Suppressor macrophage (primary cell): ENCODE measurements at regions not wholly inside any gene's neighbourhood (a gene's known extent, or its start where the extent isn't known, plus 50 kb on each side); places are given as distances from the start of the nearest gene placed in this dataset.

Experiments used
- DNase-seq, 4 experiments: peaks; one replicate each; pipeline ENCODE4 v3.0.0-alpha.2; 2020 to 2022

DNA sequence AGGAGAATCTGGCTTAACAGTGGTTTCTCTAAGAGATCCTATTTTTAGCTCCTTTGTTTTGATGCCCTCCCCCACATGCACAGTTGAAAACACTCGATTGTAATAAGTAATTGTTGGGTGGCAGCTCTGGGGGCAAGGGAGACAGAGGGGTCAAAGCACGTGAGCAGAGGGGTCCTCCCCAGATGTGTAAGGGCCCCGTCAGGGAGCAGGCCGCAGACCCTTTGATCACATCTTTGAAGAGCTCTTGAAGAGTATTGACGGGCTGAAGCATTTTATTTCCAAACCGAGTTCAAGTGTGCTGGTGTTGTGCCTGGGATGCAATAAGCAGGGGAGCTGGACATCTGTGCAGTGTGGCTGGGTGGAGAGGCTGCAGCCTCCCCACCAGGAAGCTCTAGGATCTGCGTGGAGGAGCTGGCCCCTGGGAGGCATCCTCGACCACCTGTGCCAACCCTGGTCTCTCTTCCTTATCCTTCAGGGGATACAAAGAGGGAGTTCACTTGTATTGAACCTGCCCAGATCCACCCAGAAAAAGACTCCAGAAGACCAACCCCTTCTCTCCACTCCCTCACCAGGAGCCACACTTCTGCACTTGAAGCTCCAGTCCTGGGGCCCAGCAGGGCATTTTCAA lies 473.0 kb upstream of the MGMT start:
- DNase-seq = no peak

DNA sequence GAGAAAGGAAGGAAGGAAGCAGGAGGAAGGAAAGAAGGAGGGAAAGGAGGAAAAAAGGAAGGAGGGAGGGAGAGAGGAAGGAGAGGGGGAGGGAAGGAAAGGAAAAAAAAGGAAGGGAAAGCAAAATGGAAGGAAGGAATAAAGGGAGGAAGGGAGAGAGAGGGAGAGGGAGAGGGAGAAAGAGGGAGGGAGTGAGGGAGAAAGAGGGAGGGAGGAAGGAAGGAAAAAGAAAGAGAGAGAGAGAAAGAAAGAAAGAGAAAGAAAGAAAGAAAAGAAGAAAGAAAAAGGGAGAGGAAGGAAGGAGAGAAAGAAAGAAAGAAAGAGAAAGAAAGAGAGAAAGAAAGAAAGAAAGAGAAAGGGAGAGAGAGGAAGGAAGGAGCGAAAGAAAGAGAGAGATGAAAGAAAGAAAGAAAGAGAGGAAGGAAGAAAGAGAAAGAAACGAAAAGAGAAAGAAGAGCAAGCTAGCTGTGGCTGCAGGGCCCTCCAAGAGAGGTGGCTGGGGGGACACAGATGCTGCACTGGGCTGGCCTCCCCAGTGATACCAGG lies 472.4 kb upstream of the MGMT start:
- DNase-seq = no peak

DNA sequence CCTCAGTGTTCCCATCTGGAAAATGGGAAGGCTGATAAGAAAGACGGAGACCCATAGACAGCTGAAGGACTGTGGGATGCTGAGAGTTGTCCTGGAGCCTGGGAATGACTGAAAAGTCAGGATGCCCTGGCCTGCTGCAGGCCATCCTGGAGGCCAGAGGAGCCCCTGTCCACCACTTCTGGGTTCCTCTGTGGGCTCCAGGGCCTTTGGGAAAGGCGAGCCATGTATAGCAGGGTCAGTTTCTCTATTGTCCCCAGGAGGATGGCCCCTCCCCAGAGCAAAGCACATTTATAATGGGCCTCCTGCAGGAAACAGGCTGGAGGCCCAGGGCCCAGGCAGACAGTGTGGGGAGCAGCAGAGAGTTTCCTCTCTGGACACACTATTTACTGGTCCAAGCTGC lies 471.4 kb upstream of the MGMT start:
- DNase-seq = no peak

DNA sequence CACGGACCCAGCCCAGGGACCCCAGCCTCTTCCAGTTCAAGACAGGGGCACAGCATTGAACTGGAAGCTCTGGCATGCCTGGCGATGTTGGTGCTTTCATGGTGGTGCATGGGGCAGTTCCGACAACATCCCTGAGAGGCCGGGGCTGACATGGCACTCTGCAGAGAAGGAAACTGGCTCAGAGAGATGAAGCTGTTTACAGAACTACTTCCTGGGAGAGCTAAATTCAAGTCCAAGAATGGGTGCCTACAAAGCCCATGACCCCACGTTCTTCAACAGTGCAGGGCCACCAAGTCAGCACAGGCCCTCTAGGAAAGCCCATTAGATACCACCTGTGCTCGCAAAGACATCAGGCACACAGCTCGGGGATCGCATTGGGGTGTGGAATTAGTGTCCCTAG lies 470.9 kb upstream of the MGMT start:
- DNase-seq = no peak

DNA sequence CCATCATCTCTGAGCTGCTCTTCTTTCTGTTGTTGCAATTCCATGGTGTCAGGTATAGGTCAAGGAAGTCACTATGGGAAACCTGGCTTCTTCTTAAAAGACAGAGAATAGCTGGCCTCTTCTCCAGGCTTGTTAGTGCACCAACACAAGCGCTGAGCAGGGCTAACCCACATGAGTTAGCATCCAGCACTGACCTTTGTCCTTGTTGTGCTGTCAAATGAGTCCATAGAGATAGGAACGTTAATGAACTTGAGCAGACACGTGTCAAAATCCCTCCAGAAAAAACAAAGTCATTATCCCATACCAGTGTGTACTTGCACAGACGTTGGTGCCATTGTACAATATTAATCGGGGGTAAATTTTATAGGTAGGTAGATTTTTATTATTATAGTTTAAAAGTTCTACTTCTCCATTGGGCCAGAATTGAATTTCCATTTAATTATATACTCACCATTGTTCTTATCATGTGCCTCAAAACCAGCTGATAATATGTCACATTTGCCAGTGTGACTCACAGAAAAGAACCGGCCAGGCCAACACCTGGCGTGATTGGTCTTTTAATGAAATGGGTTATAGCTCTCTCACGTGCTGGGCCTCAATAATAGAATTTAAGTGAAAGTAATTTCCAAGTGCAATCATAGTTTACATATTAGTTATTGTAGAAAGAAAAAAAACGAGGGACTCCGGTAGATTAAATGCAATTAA lies 468.8 kb upstream of the MGMT start:
- no peak for DNase-seq

DNA sequence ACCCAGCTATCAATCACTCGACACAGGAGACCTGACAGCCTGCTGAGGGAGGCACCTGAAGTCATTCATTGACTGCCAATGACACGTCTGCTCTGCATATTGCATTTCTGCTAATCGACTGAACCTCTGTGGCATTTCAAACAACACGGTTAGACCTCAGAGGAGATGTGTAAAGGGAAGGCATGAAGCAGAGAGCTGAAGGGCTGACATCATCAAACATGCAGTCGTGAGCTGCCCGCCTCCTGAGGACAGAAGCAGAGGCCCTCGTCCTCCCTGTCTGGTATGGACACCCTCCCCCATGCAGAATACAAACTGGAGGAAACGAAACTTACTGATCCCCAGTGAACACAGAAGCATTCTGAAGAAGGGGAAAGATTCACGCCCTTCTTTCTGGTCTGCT lies 462.6 kb upstream of the MGMT start:
- DNase-seq = no peak

DNA sequence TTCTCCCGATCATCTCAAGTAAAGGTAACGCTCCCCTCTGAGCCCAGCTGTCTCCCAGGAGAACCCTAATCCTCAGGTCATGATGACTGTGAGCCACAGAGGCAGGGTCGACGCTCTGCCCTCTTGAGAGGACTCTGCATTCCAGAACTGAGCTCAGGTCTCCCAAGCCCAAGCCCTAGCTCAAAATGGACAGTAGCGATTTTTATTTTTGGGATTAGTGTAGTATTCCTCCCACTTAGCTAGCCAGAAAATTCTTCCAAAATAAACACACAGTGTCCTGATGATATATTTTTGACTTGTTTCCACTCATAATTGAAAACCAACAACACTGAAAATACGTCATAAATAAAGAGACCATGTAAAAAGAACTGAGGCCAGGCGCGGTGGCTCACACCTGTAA lies 462.0 kb upstream of the MGMT start:
- DNase-seq = no peak

DNA sequence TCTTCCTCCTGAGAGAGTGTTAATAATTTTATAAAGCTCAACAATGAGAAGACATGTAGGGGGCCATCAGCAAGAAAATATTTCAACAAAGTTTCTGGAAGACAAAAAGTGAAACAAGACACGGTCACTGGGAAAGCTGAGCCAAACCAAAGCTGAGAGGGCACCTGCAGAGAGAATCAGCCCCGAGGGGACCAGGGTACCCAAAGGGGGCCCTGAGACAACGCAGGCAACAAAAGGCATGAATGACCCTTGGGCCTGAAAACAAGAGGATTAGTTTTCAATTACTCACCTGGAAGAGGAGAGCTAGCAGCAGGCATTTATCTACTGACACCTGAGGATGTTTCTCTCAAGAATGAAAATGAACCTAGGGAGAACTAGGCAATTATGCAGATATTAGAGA lies 461.2 kb upstream of the MGMT start:
- no peak for DNase-seq

DNA sequence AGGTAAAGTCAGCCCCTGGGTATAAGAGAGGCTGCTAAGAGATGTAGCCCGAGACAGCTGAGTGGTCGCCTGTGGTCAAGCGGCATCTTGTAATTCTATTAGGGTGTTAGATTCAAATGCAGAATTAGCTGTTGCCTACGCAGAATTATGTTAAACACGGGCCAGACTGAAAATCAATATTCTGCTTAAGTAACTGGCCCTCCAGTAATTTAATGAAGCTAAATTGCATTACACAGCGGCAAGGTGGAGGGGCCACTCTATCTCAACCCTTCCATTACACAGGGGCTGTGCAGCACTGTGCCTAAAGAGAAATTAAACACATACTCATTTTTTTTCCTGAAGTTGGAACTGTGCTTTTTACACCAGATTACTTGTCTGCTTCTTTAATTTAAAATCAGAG lies 448.5 kb upstream of the MGMT start:
- no peak for DNase-seq

DNA sequence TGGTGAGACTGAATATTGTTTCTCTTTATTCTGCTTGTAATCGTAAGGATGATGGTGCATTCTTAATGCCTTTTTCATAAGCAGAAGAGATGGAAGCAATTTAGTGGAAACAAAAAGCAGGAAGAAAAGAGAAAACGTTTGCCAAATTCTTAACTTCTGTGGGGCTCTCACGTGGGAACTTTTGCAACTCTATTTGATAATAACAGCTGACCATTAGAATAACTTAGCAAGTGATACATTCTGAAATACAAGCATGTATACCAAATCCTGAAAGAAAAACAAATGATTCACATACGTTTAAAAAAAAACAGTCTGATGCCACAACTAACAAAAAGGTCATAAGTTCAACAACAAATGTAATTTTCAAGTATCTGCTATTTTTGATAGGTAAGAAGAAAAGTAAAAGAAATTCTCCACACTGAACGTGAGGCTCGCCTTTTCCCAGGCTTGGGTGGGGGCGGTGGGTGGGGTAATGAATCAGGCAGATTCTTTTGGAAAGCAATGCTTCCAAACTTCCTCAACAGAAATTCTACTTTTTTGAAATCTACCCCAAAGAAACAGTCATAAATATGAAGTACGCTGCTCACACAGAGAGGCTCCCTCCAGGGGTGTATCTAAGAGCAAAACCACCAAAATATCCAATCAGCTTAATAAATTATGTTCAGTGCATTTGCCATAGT lies 446.2 kb upstream of the MGMT start:
- DNase-seq = no peak

DNA sequence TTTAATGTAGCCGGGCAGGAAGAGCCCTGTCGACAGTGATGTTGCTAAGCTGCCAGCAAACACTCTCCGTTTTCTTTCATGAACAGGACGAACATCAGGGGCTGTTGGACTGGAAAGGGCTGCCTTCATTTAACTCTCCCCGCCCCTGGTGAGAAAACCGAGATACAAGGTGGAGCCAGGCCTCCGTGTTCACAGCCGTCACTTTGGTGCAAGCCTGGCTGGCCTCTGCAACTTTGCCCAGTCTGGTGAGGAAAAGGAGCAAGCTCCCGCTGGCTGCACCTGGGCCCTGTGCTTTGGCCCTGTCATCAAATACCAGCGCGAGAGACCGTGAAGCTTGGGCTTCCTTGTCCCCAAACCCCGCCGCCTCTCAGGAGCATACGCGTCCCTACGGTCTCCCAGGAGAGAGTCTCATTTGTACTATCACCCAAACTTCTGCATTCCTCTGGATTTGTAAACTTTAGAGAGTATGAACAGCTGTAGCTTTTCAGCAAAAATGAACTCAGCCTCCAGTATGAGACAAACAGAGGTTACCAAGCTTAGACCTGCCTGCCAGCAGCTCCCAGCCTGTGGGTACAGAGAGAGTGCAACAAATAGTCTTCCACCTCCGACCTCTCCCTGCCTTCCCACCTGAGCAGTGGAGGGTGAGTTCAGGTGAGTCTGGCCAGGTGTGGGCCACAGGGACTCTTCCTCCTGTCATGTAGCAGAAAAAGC lies 445.3 kb upstream of the MGMT start:
- DNase-seq = no peak

DNA sequence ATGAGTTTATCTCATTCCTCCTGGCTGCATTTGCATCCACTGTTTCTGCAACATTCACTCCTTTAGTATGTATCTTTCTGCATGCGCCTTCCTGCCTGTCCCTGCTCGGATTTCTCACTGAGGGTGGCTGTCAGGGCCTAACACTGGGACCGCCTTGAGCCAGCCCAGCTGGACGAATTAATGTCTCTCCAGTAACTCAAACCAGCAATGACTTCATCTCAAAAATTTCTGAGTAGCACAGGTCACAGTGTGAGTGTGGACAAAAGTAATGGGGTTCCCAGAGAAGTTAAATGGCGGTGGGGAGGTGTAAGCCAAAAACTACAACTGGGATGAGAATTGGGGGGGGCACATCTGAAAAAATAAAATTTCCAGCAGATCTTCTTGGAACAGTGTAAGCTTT lies 444.0 kb upstream of the MGMT start:
- no peak for DNase-seq

DNA sequence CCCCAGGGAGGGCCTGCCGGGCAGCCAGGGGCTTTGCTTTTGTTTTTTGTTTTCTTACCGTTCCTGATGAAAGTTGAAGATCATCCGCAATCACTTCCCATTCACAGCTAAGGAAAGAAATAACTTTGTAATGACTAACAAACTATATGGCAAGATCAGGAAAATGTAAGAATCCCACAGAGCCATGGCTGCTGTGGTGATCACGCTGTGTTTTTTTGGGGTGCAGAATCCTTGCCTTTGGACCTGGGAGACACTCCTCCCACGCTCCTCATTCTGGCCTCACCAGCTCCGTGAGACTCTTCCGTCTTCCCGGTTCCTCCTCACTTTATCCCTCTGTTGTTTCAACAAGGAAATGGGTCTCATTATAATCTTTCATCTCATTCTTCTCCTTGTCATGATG lies 443.0 kb upstream of the MGMT start:
- DNase-seq = no peak

DNA sequence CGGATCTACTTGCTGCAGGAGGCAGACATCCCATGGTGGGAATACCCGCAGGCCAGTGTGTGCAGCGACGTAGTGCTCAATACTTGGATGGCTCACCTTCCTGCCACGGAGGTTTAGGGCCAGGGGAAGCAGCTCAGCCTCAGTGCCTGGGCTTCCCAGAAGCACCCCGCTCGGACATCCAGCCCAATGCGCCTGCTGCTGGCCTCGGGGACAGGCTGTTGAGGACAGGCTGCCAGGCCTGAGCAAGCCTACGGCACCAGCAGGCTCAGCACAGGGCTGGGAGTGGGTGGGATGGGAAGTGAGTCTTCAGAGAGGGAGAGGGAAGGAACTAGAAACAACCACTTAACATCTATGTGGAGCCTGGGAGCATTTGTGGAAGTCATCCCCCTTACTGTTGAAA lies 441.3 kb upstream of the MGMT start:
- DNase-seq = no peak

DNA sequence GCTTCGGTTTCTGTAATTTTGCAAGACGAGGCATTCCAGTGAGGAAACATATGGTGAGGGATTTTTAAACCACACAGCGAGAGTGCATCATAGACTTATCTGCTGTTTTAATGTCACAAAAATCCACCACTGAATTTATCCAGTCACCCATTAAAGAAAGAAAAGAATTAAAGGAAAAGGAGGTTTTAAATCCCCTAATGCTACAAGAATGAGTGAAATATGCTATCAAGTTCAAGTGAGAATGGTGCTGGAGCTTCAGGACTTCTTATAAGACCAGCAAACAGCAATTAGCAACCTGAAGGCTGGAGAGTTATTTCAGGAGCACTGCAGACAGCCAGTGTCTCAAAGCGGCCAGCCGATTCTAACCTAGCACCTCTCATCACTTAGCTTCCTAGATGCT lies 439.1 kb upstream of the MGMT start:
- DNase-seq = no peak

DNA sequence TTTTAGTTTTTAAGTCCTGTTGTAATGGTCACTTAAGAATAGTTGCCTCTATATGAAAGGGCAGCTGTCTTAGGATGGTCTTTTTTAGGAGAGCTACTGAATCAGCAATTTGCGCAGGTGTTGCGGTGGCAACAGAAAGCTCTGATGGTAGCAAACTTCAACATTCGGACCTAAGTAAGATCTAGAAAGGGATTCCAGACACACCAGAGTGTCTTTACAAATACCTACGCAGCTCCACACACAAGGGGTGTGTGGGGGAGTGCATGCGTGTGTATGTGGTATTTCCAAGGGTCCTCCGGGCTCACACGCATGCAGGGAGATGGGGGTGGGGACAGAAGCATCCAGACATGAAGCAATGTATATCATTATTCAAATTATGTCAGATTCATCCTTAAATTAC lies 438.6 kb upstream of the MGMT start:
- DNase-seq = no peak

DNA sequence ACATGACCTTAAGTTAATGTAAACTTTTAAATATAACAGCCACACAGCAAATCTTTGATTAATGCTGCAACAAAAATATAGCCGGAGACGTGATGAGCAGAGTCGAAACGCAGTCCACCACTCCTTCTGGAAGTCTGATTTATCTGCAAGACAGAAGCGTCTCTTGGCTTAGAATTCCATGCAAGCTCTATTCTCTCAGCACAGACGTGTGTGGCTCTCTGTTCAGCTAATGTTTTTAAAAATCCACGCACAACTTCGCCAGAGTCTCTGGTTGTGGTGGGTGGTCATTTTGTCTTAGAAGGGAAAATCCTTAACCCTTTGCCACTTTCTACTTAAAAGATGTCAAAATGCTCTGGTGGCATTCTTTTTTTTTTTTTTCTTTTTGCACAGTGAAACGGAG lies 438.0 kb upstream of the MGMT start:
- no peak for DNase-seq

DNA sequence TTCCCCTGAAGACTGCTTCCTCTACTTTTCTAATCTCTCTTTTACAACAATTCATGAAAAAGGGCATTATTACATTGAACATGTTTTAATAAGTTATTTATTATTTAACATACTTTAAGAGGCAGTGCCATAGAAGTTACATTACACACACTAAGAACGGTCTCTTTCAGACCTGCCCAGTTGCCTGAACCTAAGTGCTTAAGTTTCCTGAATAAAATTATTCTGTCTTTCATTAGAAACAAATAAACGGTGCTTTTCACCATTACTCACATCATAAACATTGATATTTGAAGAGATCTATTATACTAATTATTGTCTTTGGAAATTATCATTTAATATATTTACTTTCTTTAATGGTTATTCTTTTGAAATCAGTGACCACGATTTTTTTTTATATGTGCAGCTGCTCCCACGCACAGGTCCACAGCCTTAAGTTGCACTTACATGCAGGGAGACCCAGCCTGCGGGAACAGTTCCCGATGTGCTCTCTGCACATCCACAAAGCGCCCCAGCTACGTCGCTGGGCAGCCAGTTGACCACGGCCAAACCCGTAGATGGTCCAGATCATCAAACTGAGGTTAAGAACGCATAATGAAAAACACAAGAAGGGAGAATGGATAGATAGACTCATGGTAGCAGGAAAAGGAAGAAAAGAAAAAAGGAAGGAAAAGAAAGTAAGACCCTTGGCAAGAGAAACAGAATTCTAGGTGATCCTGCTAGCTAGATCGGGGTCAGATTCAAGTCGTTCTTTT lies 437.0 kb upstream of the MGMT start:
- DNase-seq = no peak

DNA sequence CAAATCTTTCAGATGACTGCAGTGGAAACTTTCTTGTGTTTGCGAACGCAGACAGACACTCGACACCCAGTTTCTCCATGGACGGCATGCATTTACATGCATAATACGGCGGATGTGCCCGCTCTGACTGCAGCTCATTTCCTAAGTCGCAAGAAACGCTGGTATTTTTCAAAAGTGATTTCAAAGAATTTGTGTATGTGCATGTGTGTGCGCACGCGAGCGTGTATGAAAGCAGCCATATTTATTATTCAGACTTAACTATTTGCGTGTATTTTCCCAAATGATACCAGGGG lies 436.5 kb upstream of the MGMT start:
- no peak for DNase-seq

DNA sequence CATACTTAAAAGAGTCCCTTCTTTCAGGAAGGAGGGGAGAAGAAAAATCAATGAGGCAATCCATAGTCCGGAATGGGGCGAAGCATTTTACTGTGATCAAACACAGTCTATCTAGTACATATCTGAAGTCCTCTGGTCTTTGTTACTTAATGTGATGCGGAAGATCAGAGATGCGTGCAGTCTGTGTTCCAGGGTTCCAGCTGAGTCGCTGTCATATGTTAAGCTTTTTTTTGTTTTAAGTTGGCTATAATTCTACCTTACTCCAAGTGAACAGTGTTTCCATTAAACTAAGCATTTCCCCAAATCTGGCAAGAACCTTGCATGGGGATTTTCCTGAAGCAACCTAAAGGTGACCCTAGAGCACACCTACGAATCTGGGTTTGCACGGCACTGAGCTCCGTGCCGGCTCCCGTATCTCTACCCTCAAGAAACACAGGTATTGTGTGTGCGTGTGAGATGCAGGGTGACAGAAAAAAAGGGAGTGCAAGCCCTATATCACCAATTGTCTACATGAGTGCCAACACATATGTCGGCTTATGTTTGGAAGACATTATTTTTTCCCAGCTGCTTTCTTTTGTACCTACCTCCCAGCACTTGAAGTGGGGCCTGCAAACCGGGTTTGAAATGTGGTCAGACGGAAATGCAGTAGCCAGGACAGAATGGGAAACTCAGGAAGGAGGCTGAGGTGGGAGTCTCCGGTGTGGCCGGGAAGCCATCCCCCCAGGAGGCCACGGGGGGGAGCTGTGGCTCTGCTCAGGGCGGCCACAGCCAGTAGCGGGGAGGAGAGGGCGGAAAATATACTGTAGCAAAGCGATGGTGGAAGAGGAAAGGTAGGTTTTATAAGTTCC lies 435.8 kb upstream of the MGMT start:
- peak; percentile 53 to 77 (median 60) for DNase-seq

DNA sequence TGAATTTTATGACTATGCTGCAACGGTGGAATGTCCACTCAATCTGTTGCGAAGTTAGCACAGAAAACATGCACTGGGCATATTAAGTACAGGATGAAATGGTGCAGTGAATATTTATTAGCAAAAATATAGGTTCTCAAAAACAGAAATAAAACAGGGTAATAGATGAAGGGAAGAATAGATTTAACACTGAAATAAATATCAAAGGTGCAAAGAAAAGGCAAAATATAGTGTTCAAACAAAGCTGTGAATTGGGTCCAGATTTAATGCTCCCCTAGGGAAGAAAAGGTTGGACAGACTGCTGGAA lies 435.2 kb upstream of the MGMT start:
- DNase-seq = no peak
